GM19452 (cell line): ENCODE measurements at regions not wholly inside any gene's neighbourhood (a gene's known extent, or its start where the extent isn't known, plus 50 kb on each side); places are given as distances from the start of the nearest gene placed in this dataset.
"Not testable (repeated sequence)": the region's sequence is repeated elsewhere in the genome, so short reads cannot be mapped to it uniquely, and the experiment has no call there.

Experiments
- ATAC-seq: cut with Tn5 transposase; IDR thresholded peaks from one replicate; pipeline ENCODE4 v1.9.1; 2021; ENCODE audit not compliant: unreplicated experiment

DNA sequence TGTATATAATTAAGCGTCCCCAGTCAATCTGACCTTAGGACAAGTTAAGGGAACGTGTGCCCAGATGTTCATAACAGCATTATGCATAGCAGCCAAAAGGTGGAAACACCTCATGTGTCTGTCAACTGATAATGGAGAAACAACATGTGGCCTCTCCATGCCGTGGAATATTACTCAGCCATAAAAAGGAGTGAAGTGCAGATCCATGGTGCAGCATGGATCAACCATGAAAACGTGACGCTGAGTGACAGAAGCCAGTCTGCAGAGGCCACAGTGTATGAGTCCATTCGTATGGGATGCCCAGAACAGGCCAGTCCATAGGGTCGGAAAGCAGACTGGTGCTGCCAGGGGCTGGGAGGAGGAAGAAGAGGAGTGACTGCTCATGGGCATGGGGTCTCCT lies 161.0 kb upstream of the CIBAR2 start:
- ATAC-seq = no peak

- no peak for ATAC-seq
Observed at GRCh38 chr16:85274501-85274900, 162.2 kb upstream of the CIBAR2 start.

GRCh38 chr16:85274924-85275323 lies 162.7 kb upstream of the CIBAR2 start:
- ATAC-seq = no peak

DNA sequence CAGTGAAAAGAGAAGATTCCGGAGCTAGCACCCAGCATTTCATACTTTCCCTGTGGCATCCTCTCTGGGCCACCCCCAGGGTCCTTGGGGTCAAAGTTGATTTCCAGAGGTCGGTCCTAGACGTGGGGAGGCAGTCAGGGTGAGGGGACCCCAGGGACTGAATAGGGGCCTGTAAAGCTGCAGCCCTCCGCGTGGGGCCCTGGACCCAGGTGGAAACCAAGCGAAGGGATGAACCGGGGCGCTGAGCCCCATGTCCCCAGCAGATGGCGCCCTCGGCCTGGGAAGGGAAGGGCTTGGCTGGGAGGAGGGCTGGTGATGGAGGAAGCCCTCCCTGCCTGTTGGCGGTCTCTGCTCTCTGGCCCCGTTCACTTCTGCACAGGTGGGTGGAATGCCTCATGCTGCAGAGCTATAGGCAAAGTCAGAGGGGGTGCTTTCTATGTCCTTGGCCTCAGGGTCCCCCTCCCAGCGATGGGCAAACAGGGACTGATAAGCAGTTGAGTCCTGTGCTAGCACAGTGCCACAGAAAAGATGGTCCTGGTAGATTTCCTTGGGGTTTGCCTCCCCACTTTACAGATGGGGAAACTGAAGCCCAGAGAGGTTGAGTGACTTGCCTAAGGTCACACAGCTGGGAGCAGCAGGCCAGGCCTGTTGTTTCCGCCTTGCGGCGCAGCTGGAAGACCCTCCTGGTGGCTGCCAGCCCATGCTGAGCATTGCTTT lies 163.4 kb upstream of the CIBAR2 start:
- ATAC-seq = no peak

- no peak for ATAC-seq
Observed at GRCh38 chr16:85276258-85276657, 164.0 kb upstream of the CIBAR2 start.

- ATAC-seq = no peak
Observed at GRCh38 chr16:85276721-85277120, 164.4 kb upstream of the CIBAR2 start.

DNA sequence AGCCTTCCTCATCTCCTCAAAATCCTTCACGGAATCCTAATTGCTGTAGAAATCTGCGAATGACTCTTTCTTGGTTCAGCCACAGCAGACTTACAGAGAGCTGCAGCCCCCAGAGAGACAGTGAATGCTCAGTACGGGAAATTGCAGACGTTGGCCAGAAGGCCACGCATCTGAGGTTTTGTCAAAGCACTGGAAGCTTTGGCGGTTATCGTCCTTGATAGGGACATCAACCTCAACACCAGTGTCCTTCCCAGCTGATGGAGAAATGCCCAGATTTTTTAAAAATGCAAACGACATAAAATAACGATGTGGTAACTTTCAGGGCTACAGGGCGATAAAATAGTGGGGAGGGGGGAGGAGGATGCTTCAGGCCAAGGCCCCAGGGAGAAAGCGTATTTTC lies 166.6 kb upstream of the CIBAR2 start:
- ATAC-seq = no peak

GRCh38 chr16:85279402-85279801 lies 167.1 kb upstream of the CIBAR2 start:
- no peak for ATAC-seq

- ATAC-seq = no peak
Observed at GRCh38 chr16:85279825-85280545, 167.7 kb upstream of the CIBAR2 start.

DNA sequence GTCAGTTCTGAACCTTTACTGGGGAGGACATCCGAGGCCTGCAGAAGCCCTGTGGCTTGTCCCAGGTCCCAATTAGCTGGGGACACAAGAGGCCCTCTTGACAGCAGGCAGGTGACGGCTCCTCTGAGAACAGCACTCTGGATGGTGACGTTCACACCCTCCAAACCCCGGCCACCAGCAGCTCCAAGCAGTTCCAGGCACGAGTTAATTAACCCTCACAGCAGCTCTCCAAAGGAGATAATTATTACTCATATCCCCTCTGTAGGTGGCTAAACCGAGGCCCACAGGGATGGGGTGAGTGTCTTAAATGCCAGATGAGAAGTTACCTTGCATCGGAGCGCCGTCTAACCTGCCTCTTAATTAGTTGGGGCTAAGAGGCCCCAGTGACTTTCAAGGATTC lies 168.9 kb upstream of the CIBAR2 start:
- ATAC-seq = no peak

- no peak for ATAC-seq
Observed at GRCh38 chr16:85282842-85283241, 170.6 kb upstream of the CIBAR2 start.

DNA sequence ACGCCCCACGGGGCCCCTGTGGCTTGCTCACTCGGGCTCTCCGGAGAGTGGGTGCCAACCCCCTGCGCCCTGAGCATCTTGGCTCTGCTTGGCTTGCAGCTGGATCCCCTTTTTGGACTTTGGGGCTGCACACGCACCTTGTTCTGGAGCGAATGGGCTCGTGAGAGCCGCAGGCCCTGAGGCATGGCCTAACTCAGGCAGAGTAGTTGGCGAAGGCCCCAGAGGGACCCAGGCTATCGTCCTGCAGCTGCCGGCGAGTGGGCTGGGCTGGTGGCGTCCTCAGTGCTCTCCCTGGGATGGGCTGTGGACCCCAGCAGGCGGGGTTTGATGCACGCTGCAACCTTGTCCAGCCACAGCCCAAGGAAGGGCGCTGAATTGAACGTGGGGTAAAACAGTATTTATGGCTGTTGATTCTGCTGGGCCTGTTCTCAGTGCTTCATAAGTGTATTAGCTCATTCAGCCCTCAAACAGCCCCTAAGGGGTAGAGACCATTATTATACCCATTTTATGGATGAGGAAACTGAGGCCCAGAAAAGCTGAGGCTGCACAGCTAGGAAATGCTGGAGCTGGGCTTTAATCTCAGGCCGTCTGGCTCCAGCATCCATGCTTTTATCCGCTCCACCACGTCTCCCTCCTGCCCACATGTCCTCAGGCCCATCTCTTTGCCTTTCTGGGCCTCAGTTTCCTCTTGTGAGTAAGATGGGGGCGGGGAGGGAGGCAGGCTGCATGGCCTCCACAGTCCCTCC lies 171.2 kb upstream of the CIBAR2 start:
- ATAC-seq = no peak

- no peak for ATAC-seq
Observed at GRCh38 chr16:85284141-85284817, 172.0 kb upstream of the CIBAR2 start.

DNA sequence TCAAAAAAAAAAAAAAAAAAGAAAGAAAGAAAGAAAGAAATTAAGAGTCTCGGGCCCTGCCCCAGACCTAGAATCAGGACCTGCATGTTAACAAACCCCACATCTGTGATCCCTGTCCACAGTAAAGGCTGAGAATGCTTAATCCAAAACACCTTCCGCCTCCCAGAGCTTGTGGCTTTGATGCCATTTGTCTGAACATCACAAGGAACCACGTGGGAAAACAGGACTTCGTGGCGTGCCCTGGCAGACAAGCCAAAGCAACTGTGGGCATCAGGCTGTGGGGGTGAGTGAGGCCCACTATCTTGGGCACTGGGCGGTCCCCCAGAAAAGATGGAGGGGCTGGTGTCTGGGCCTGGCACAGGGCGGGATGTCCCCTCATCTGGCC lies 173.4 kb upstream of the CIBAR2 start:
- ATAC-seq = no peak

DNA sequence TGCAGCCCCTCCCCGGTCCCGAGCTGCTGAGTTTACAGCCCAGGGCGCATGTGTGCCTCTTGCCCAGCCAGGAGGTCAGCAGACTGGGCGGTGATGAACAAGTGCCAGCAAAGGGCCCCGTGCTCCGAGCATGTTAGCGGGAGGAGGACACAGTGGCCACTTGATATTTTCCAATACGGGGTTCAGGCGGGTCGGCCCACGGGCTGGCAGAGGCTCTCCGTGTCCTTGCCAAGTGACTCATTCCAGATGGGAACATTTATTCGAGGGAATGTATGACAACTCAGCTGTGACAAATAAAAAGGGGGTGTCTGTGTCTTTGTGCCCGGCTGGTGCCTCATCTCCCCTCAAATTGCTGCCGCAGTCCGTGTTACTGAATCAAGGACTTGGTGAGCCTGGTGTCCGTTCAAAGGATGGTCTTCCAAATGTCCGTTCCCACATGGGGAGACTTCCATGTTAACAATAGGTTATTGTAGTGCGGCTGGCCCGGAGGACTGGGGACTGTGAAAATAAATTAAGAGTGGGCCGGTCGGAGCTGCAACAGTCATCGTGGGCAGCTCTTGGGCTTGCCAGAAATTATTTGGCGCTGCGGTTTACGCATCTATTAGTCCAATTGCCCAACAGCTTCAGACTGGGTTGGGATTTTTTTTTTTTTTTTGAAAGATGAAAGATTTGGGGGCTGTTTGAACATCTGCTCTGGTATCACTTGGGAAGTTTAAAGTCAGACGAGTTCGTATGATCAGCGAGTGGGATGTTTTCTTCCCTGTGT lies 174.0 kb upstream of the CIBAR2 start:
- ATAC-seq = no peak

DNA sequence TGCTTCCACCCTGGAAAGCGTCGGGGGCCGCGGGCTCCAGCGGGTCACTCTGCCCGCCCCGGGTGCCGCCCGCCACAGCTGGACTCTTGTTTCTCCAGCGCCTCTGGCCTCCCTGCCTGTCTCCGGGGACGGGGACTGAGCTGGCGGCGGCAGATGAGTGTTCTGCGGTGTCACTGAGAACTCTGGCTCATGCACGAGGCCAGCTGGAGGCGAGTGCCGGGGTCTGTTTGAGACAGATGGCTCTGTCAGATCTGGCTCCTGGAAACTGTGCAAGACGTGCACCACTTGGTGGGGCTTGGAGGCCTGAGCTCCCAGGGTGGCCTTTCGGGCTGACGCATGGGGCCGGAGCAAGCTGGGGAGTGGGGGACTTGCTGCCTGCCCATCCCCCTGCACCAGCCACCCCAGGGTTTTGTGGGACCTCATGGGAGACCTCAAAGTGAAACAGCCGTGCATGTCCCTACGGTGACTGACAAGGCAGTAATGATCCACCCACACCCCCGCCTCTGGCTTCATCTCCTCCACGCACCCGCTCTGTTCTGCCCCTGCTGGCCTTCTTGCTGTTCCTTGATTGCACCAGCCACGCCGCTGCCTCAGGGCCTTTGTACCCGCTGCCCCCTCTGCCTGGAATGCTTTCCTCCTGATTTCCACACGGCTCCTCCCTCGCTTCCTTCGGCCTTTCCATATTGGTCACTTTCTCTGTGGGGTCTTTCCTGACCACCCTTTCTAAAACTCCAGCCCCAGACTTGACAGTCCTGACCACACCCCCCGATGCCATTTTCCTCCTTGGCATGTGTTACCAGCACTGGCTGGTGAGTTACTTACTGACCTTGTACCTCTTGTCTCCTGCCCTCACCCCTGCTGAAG lies 174.9 kb upstream of the CIBAR2 start:
- ATAC-seq = no peak

GRCh38 chr16:85287815-85288109 lies 175.5 kb upstream of the CIBAR2 start:
- not testable (repeated sequence) for ATAC-seq

- no peak for ATAC-seq
Observed at GRCh38 chr16:85288341-85288868, 176.1 kb upstream of the CIBAR2 start.

GRCh38 chr16:85288869-85289660 lies 176.8 kb upstream of the CIBAR2 start:
- ATAC-seq = no peak
